Cerebellar nuclear complex (tissue), 1 donor: ENCODE measurements at regions not wholly inside any gene's neighbourhood (a gene's known extent, or its start where the extent isn't known, plus 50 kb on each side); places are given as distances from the start of the nearest gene placed in this dataset.

Source experiments
- DNase-seq, 2 experiments: peaks; one replicate each; lab custom pipeline; 2025; lab: John Stamatoyannopoulos, UW

GRCh38 chr11:33646629-33647028 is 54.0 kb downstream of the C11orf91 start:
- DNase-seq, result no peak

GRCh38 chr11:33646168-33646567 is 54.5 kb downstream of the C11orf91 start:
- no peak for DNase-seq

- DNase-seq, result no peak
Measured at GRCh38 chr11:33645686-33646085, 54.9 kb downstream of the C11orf91 start.

- DNase-seq, result no peak
Measured at GRCh38 chr11:33643167-33643824, 57.3 kb downstream of the C11orf91 start.

GRCh38 chr11:33642461-33643166 is 58.0 kb downstream of the C11orf91 start:
- DNase-seq, result no peak

GRCh38 chr11:33640730-33641371 is 59.8 kb downstream of the C11orf91 start:
- peak in 1 of 2 experiments; percentile 4 for DNase-seq

- DNase-seq, result no peak
Measured at GRCh38 chr11:33638608-33639007, 62.0 kb downstream of the C11orf91 start.

GRCh38 chr11:33636104-33636503 is 64.5 kb downstream of the C11orf91 start:
- no peak for DNase-seq

GRCh38 chr11:33635161-33635560 is 65.5 kb downstream of the C11orf91 start:
- peak; percentile 43 to 85 for DNase-seq

GRCh38 chr11:33634291-33634834 is 66.3 kb downstream of the C11orf91 start:
- DNase-seq, result no peak

GRCh38 chr11:33633251-33634003 is 67.2 kb downstream of the C11orf91 start:
- no peak for DNase-seq

GRCh38 chr11:33631749-33632091 is 68.9 kb downstream of the C11orf91 start:
- peak in 1 of 2 experiments; percentile 7 for DNase-seq

GRCh38 chr11:33630936-33631748 is 69.5 kb downstream of the C11orf91 start:
- no peak for DNase-seq

- no peak for DNase-seq
Measured at GRCh38 chr11:33624083-33624482, 76.5 kb downstream of the C11orf91 start.

- no peak for DNase-seq
Measured at GRCh38 chr11:33622806-33623205, 77.8 kb downstream of the C11orf91 start.

- no peak for DNase-seq
Measured at GRCh38 chr11:33622186-33622585, 78.4 kb downstream of the C11orf91 start.

- peak in 1 of 2 experiments; percentile 63 for DNase-seq
Measured at GRCh38 chr11:33620423-33621171, 80.0 kb downstream of the C11orf91 start.

- peak in 1 of 2 experiments; percentile 33 for DNase-seq
Measured at GRCh38 chr11:33618956-33619355, 81.7 kb downstream of the C11orf91 start.

GRCh38 chr11:33618351-33618710 is 82.3 kb downstream of the C11orf91 start:
- peak in 1 of 2 experiments; percentile 34 for DNase-seq

GRCh38 chr11:33617672-33618350 is 82.8 kb downstream of the C11orf91 start:
- DNase-seq, result no peak
